GM19240 (cell line): ENCODE measurements at regions not wholly inside any gene's neighbourhood (a gene's known extent, or its start where the extent isn't known, plus 50 kb on each side); places are given as distances from the start of the nearest gene placed in this dataset.
"Not testable (repeated sequence)": the region's sequence is repeated elsewhere in the genome, so short reads cannot be mapped to it uniquely, and the experiment has no call there.

Experiments
- DNase-seq: peaks from one replicate; pipeline ENCODE4 v3.0.0; 2011; ENCODE audit warnings: low spot score; ENCODE audit not compliant: insufficient read length

DNA sequence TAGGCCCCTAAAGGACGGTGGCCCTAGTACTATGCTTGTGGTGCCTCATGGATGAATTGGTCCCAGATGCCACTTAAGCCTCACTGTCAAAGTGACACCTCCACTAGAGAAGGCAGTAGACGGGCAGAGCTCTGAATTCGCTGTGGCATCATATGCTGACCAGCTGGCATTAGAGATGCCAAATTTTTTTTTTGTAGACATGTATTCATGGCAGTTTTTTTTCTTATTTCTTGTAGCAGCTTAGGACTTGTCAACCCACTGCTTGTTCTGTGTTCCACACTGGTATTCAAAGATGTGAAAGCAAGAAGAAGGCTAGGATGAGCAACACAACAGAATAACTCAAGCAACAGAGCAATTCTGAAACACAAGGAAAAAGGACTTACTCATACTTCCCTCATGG is 212.5 kb downstream of the DLEU7 start:
- DNase-seq: no peak

DNA sequence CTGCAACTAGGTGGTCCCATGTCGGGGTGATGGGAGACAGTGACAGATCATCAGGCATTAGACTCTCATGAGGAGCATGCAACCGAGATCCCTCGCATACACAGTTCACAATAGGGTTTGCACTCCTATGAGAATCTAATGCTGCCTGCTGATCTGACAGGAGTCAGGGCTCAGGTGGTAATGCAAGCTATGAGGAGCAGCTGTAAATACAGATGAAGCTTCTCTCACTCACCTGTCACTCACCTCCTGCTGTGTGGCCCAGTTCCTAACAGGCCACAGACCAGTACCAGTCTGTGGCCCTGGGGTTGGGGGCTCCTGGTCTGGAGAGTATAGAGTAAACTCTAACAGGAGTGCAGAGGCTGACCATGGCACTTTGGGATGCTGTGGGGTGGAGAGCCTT is 209.2 kb downstream of the DLEU7 start:
- no peak for DNase-seq

DNA sequence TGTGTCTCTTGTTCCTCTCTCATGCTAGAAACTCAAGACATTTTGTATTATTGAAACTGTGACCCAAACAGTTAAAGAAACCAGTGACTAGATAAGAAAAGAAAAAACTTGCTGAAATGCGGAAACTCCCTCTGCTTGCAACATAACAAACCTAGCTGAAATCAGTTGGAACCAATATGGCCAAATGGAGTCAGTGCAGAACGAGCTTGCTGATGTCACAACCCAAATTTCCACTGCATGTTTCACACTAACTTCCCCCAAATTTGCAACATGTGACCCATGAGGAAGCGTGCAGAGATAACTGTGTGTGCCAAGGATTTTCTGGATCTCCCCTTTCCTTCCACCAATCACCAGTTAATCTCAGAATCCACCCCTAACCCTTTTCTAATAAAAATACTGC is 208.0 kb downstream of the DLEU7 start:
- DNase-seq: no peak

DNA sequence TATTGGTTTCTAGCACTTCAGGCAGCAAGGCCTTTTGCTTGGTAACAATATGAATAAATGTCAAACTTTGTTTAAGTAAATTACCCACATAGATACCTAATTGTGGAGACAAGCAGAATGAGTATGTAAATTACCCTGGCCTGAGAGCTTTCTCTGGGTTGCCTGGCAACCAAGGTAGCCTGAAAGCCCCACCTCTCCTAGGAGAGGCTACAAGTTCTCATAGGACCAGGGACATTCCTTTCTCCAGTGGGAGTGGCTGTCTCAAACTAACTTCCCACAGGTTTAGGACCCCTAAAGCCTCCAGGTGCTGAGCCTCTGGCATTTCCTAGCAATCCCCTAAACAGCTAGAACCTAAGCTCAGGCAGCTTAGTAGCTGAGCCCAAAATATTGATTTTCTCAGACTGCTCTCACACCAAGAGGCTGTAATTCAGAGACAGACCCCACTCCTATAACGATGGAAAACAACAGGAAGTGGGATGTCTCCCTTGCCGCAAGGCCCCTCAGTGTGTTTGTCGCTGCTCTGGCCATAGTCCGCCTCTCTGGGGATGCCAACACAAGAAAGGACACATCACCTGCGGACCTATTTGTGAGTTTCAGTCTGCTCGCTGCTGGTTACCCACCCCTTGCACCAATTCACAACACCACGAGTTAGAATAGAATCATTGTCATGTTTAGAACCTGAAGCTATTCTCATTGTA is 207.3 kb downstream of the DLEU7 start:
- peak; percentile 22 for DNase-seq

DNA sequence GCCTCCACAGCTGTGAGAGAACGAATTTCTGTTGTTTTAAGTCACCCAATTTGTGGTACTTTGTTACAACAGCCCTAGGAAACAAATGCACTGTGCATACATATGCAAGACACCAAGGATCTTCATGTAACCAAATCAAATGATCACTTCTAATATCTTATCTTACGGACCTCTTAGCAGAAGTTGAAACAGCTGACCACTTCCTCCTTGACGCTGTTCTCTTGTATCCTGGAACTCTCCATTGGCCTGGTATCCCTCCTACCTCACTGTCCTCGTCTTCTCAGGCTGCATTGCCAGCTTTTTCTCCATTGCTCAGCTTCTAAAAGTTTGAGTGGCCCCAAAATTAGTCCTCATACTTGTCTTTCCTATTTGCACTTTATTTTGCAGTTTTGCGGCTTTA is 200.4 kb downstream of the DLEU7 start:
- no peak for DNase-seq

DNA sequence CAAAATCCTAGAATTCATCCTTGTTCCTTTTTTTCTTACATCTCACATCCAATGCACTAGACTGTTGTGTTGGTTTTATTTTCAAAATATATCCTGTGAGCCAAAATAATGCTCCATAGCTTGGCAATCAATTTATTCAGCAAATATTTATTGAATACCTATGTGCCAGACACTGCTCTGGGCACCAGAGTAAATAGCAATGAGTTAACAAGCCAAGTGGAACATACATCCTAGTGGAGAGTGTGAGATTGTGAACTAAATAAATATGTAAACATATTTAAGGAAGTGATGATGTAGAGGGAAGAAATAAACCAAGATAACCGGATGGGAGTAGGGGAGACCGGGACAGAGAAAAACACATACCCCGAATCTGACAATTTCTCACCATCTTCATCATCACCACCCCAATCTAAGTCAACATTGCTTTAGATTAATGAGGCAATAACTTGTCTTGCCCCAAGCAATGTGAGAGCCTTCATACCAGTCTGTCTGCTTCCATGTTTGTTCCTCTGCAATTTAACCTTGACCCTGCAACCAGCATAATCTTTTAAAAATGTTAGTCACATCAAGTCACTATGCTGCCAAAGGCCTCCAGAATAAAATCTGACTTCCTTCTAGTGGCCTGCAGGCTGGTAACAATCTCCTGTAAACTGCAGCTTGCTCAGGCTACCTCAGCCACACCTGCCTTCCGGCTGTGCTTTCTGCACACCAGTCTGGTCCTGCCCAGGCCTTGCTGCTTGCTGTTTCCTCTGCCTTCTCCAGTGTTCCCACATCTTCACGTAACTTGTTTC is 199.2 kb downstream of the DLEU7 start:
- DNase-seq: no peak

DNA sequence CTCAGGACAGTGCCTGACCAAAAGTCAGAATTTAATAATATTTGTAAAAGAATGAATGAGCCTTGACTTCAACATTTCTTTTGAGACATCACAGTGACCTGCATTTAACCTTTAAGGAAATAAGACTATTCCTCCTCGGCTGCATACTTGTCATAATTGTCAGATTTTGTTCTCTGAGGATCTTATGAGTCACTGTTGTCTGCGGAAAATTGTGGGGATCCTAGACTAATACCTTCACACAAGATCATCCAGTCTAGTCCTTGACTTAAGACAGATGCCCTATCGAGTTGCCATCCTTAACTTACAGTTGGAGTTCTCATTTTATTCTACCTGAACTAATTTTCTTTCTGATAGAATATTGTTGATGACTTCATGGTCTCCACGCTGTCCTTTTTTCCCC is 198.4 kb downstream of the DLEU7 start:
- no peak for DNase-seq

DNA sequence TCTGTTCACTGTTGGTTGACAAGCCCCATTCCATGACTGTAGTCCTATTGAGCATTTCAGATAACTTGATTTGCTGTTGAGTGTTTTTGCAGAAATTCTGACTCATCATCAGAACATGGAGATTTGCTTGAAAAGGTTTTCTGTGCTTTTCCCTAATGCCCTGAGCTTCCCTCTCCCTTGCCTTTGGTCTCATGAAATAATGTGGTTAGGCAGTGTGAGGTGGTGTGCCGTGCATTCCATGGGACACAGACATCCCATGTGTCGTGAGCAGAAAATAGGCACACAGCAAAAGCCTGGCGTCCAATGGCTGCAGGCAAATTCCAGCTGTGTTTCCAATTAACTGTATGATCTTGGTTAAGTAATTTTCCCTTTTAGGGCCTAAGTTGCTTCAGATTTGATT is 197.4 kb downstream of the DLEU7 start:
- no peak for DNase-seq

DNA sequence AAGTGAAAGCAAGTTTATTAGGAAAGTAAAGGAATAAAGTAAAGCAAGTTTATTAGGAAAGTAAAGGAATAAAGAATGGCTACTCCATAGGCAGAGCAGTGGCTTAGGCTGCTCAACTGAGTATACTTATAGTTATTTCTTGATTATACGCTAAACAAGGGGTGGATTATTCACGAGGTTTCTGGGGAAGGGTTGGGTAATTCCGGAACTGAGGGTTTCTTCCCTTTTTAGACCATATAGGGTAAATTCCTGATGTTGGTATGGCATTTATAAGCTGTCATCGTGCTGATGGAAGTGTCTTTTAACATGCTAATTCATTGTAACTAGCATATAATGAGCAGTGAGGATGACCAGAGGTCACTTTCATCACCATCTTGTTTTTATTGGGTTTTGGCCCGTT is 194.3 kb downstream of the DLEU7 start:
- DNase-seq: no peak

DNA sequence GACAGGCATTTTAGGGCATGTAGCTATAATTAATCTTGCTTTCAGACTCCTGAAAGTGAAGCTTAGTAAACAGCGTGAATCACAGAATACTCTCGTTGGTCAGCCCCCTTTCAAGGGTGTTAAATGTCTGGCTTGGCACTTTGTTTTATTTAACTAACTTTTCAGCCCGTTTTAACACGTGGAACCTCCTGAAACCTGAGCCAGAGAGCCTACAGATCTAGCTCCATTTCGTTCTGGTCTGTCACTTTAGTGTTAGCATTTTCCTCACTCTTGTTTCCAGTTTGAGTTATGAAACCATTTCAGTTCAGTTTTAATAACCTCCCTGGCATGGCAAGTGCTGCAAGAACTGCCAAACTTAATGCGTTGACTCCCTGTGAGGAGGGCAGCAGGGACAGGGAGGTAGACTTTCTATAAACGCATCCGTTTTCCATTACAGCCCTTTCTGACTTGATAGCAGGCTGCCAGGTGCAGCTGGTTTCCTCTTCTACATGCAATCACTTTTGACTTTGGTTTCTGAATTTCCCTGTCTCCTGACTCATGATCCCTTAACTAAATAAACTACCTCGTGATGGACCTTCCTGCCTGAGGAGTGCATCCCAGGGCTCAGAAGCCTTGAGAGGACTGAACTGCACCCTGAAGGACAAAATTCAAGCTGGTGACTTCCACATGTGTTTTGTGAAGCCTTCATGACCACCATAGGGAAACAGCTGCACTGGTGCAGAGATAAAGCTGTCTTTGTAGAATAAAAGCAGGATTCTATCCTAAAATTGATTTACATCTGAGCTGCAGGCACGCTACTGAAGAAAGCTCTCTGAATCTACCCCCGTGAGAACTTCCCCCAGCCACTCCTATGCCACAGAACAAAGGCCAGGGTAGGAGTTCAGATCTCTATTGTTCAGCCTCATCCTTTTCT is 192.6 kb downstream of the DLEU7 start:
- DNase-seq: no peak

DNA sequence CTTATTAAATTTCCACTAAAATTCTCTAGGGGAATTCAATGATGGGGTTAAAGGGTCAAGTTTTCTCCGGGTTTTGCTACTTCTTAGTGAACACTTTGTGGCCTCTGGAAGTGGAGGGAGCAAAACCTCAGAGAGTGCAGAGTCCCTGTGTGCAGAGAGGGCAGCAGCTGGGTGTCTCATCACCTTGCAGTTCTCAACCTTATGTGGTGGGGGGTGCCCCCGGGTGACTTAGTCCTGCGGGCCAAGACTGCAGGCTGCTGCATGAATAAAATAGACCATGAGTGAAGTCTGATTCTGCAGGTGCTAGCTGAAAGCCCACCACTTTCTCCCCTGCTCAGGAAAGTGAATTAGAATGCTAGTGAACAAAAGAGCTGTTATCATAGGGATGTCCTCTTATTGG is 191.6 kb downstream of the DLEU7 start:
- no peak for DNase-seq

DNA sequence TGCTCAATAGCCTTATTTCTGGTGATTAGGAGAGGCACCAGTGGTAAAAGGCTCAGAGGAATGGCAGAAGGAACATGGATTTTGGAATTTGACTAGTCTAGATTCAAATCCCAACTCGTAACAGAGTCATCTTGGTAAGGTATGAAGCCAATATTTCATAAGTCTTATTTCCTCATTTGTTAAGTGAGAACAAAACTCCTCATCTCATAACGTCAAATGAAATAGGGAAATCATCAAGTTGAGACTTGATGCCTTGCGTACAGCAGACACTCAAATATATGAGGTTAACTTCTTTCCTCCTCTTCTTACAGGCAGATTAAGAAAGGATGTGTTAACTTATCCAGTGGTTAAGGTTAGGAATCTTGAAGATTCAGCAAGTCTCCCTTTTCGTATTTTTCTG is 189.2 kb downstream of the DLEU7 start:
- DNase-seq: no peak

DNA sequence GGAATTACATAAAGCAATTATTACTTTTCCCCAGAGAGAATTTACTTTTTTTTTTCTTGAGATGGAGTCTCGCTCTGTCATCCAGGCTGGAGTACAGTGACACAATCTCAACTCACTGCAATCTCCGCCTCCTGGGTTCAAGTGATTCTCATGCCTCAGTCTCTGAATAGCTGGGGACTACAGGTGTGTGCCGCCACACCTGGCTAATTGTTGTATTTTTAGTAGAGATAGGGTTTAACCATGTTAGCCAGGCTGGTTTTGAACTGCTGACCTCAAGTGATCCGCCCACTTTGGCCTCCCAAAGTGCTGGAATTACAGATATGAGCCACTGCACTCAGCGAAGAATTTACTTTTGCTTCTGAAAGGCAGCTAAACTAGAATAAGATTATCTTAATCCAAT is 181.6 kb downstream of the DLEU7 start:
- DNase-seq: not testable (repeated sequence)

DNA sequence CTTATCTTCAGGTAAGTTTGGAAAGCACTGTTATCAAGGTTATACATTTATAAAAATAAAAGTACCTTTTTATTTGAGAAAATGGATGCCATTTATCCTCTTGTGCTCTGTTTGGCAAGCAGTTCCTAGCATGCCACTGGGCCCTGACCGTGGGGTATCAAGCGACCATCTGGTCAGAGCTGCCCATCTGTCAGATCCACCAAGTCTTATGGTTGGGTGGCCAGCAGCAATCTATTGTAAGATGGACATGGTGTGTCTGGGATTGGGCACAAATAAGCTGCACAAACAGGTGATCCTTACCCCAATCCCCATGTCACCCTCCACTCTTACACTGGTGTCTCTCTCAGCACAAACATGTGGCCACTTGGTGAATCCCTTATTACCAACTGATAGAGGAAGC is 178.5 kb downstream of the DLEU7 start:
- DNase-seq: no peak

DNA sequence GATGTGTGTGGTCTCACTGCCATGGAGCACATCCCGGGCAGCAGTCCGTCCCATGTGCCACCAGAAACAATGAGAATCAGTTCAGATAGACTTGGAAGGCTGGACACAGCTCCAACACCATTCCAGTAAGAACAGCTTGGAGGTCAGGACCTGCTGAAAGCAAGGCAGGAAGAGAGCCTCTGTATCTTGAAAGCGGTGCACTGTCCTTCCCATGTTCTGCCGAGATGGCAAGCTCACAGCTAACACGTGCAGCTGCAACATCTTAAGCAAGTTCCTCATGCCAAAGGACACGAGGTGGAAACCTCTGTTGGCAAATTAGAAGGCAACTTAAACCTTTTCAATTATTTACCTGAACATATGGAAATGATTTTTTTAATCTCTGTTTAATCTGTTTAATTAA is 175.4 kb downstream of the DLEU7 start:
- DNase-seq: no peak

DNA sequence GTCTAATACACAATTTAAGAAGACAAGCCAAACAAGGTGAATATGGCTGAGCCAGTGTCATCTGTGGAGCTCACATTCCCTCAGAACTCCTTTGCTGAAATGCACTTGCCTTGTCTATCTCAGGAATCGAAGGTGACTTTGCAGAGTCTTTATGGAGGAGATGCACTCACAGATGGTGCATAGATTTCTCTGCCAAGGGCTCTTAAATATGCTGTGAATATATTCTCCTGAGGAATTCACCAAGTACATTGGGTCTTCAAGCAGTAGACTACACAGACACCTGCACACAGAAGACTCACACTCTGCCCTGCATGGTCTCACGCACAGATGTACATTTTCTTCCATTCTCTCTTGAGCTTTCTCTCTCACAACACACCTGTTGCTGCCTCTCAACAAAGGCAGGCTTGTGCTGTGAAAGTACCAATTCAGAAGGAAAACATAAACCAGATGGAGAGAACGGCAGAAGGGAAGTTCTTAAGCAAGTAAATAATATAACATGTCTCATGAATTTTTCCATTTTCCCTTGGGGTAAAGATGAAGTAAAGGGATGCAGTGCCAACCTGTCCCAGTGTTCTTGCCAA is 174.7 kb downstream of the DLEU7 start:
- no peak for DNase-seq

DNA sequence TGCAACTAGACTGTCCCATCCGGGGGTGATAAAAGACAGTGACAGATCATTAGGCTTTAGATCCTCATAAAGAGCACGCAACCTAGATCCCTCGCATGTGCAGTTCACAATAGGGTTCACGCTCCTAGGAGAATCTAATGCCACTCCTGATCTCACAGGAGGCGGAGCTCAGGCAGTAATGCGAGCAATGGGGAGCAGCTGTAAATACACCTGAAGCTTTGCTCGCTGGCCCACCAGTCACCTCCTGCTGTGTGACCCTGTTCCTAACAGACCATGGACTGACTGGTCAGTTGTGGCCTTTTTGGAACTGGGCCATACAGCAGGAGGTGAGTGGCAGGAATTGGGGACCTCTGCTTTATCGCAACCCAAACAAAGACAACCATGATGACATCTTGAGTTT is 173.2 kb downstream of the DLEU7 start:
- no peak for DNase-seq

DNA sequence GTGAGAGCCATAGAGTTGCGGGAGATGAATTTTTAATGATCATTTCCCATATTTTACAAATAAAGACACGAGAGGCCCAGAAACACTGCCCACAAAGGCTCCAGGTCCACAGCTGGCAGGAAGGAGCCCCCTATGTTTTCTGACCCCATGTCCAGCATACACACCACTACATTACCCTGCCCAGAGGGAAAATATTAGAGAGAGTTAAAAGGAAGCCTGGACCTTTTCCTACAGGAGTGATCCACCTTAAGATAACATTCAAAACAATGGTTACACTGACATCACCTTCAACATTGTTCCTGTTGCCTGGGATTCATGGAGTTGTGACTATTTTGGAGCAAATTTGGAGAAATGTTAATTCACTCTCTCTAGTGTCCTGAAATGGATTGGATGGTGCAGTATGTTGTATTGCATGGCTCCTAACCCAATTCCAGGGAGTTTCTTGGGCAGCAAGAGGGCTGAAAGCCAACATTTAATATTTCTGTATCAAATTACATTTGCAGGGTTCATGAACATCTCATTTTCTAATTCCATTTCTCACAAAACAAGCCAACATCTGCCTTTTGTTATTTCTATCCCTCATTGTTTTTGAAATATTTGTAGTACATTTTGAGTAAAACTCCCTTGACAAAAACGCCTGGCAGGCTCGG is 172.5 kb downstream of the DLEU7 start:
- DNase-seq: no peak

DNA sequence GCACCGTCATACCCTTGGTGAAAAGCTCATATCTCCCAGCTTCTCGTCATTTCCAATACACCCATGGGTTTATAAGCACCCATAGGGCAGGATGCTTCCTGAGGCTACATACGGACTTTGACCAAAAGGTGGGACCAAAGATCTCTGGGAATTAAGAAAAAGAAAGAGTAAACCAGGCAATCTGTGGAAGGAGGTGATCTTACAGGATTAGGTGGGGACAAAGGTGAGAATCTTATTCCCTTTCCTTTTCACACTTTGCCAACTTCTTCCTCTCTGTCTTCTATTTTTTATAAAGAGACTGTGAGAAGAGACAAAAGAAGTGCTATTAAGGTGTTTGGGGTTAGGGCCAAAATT is 172.0 kb downstream of the DLEU7 start:
- DNase-seq: no peak

DNA sequence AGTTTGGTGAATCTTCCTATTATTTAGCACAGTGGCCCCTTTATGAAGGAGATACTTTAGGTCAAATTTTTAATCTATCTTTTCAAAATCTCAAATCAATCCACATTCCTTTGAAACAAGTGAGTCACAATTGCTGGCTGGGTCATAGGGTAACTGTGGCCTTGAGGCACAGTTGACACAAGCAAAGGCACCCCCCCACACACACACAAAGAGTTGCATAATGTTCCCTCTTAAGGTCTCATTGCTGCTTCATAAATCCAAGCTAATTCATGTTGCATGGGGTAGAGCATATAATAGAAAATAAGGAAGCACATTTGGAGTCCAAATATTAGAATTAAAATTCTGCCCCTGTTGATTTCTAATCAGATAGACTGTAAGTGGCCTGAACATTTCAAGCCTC is 171.5 kb downstream of the DLEU7 start:
- DNase-seq: no peak

DNA sequence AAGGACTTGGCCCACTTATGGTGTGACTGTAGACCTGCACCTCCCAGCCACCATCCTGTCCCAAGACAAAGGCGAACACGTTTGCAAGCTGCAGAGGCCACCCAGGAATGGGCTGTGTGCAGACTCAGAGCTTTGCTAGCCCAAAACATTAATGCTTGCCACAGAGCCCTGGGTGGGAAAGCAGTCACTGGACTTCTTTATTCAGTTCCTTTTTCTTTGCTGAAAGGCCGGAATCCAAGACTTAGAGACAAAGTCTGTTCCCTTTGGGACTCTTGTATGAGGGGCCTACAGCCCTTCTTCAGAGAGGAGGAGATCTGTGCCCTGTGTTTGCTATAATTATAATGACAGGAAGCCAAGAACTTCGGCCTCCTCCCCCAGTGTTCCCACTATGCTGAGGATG is 167.8 kb downstream of the DLEU7 start:
- no peak for DNase-seq
